Right cardiac atrium (tissue), 5 donors: ENCODE measurements at regions not wholly inside any gene's neighbourhood (a gene's known extent, or its start where the extent isn't known, plus 50 kb on each side); places are given as distances from the start of the nearest gene placed in this dataset.

Source experiments
- ATAC-seq, 2 donors: fragments of 200-7000 bp; cut with Tn5 transposase; one replicate each; pipeline versions ENCODE4 v1.8.0 to v1.9.1; 2020; ENCODE audit warnings: moderate library complexity in 2 of 2, mild to moderate bottlenecking in 1 of 2
- DNase-seq, 3 donors: peaks; one replicate each; pipeline ENCODE4 v3.0.0-alpha.2; 2020
- H3K27ac ChIP-seq: one replicate; pipeline ENCODE4 v1.5.1; 2013; ENCODE audit warnings: mild to moderate bottlenecking, low read length, control low read depth, moderate library complexity
- H3K27me3 ChIP-seq: one replicate; pipeline ENCODE4 v1.6.1; 2013; ENCODE audit not compliant: control insufficient read depth, insufficient read depth
- H3K4me1 ChIP-seq: one replicate; pipeline ENCODE4 v1.6.1; 2013; ENCODE audit warnings: low read length; ENCODE audit not compliant: control insufficient read depth, insufficient read depth
- H3K4me3 ChIP-seq: one replicate; pipeline ENCODE4 v1.5.1; 2013; ENCODE audit warnings: low read length, control low read depth
- H3K9me3 ChIP-seq: one replicate; pipeline ENCODE4 v1.6.1; 2013; ENCODE audit warnings: low read length; ENCODE audit not compliant: control insufficient read depth
- WGBS: extraction: QIAGEN DNeasy Blood & Tissue Kit; methylation state at CpG from one replicate; pipeline ENCODE4 v1.1.7; 2013; 5-methylcytosine and 5-hydroxymethylcytosine counted together
- intact Hi-C, 4 donors: fragments of 100-400 bp; cut with DNase I; formaldehyde crosslinking; loops; one replicate each; pipeline versions ENCODE4 v1.11.0 to v1.14.0; 2022 to 2023
- donor health status: healthy with polysubstance abuse.
- donor health status: DM: no; HTN: yes; CAD: no.
- donor health status: DM: no; HTN: no; CAD: no.
- donor health status: DM: no; HTN: yes; CAD: no; lungs with severe emphysema.
- donor health status: DM: yes; HTN: yes; CAD: no.

DNA sequence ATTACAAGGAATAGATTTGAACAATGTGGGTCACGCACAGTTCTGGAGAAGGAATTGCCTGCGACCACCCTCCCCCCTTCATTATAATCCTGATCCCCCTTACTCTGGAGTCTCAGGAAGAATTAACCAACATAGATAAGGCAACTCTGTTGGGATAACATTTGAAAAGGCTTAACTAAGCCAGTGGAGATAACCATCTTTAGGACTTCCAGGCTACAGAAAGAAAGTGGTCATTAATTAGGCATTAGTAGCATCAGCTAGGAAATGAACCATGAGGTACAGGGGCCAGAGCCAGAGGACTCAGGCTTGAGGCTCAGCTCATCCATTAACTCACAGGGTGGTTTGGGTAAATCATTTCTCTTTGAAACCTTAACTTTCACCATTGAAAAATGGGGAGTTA lies 720.0 kb upstream of the API5 start:
- no peak for ATAC-seq
- 73% methylated on average over 2 of the region's 2 CpGs for WGBS
- intact Hi-C loops = no loop called here

DNA sequence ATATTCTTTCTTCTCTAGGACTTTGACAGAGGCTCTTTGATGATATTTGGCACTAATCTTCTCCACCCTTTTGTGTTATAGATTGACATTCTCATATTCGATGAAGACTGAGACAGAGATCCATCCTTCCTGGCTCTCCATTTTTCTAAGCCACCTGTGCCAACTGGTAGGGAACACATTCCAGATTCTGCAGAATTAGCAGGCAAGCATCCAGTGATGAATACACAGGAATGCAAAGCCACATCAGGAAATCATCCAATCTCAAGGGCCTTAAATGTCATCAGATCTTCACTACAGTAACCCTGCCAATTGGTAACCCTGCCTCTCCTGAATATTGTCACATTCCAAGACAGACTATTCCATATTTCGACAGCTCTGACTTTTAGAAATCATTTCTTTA lies 718.4 kb upstream of the API5 start:
- no peak overlapping the region for H3K27ac ChIP-seq
- no peaks in the 10 kb centered on the region for H3K4me1 ChIP-seq
- H3K27me3 ChIP-seq = no peaks in the 10 kb centered on the region
- H3K9me3 ChIP-seq = no peaks in the 10 kb centered on the region
- DNase-seq = no peak
- WGBS = 66% methylated on average over 2 of the region's 2 CpGs
- no peak for ATAC-seq
- intact Hi-C loops = no loop called here
- H3K4me3 ChIP-seq = no peak overlapping the region

More for the DNA sequence above, 720.0 kb upstream of the API5 start:
- DNase-seq = no peak
- Histone ChIP-seq H3K4me3 (no peak overlapping the region), H3K9me3 (no peaks in the 10 kb centered on the region), H3K27me3 (no peaks in the 10 kb centered on the region), H3K4me1 (no peaks in the 10 kb centered on the region), H3K27ac (no peak overlapping the region)

GRCh38 chr11:42595876-42596275 lies 715.9 kb upstream of the API5 start:
- H3K4me1 ChIP-seq = no peaks in the 10 kb centered on the region
- intact Hi-C loops = no loop called here
- no peak for ATAC-seq
- H3K27ac ChIP-seq = no peak overlapping the region
- no peak for DNase-seq
- H3K4me3 ChIP-seq = no peak overlapping the region
- H3K27me3 ChIP-seq = no peaks in the 10 kb centered on the region
- 21% methylated on average over 2 of the region's 2 CpGs for WGBS
- no peaks in the 10 kb centered on the region for H3K9me3 ChIP-seq

GRCh38 chr11:42596576-42597145 lies 715.1 kb upstream of the API5 start:
- Histone ChIP-seq H3K4me3 (no peak overlapping the region), H3K9me3 (no peaks in the 10 kb centered on the region), H3K4me1 (no peaks in the 10 kb centered on the region), H3K27ac (no peak overlapping the region), H3K27me3 (no peaks in the 10 kb centered on the region)
- WGBS = 59% methylated on average over 7 of the region's 7 CpGs
- intact Hi-C loops = no loop called here
- ATAC-seq = no peak
- no peak for DNase-seq

DNA sequence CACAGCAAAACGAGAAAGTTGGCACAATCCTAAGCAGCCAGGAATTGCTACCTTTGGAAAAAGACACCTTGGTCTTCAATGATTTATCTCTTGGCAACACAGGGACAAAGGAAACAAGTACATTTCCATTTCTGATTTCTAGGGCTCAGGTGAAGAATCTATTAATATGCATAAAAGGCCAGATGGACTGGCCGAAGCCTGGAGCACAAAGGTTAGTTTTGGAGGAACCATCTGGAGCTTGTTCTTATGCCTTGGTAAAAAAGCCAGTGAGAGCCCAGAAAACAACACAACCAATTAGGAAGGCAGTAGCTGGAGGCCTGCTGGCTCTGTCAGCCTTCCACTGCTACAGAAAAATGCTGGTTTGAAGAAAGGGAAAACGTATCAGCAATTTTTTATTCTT lies 713.5 kb upstream of the API5 start:
- Histone ChIP-seq H3K9me3 (no peaks in the 10 kb centered on the region), H3K4me3 (no peak overlapping the region), H3K27me3 (no peaks in the 10 kb centered on the region), H3K27ac (no peak overlapping the region), H3K4me1 (no peaks in the 10 kb centered on the region)
- DNase-seq = no peak
- WGBS = 78% methylated on average over 3 of the region's 3 CpGs
- intact Hi-C loops = no loop called here
- ATAC-seq = no peak

GRCh38 chr11:42620796-42621195 lies 691.0 kb upstream of the API5 start:
- Histone ChIP-seq H3K9me3 (no peaks in the 10 kb centered on the region), H3K4me3 (no peak overlapping the region), H3K4me1 (no peaks in the 10 kb centered on the region), H3K27ac (no peak overlapping the region), H3K27me3 (no peaks in the 10 kb centered on the region)
- intact Hi-C loops = no loop called here
- WGBS = 92% methylated on average over 2 of the region's 2 CpGs
- no peak for DNase-seq
- ATAC-seq = no peak

GRCh38 chr11:42625757-42626665 lies 685.8 kb upstream of the API5 start:
- DNase-seq (no peak), ATAC-seq (no peak)
- Histone ChIP-seq H3K4me3 (no peak overlapping the region), H3K4me1 (no peaks in the 10 kb centered on the region), H3K27ac (no peak overlapping the region), H3K27me3 (no peaks in the 10 kb centered on the region), H3K9me3 (no peaks in the 10 kb centered on the region)
- 57% methylated on average over 9 of the region's 9 CpGs for WGBS
- intact Hi-C loops = no loop called here

DNA sequence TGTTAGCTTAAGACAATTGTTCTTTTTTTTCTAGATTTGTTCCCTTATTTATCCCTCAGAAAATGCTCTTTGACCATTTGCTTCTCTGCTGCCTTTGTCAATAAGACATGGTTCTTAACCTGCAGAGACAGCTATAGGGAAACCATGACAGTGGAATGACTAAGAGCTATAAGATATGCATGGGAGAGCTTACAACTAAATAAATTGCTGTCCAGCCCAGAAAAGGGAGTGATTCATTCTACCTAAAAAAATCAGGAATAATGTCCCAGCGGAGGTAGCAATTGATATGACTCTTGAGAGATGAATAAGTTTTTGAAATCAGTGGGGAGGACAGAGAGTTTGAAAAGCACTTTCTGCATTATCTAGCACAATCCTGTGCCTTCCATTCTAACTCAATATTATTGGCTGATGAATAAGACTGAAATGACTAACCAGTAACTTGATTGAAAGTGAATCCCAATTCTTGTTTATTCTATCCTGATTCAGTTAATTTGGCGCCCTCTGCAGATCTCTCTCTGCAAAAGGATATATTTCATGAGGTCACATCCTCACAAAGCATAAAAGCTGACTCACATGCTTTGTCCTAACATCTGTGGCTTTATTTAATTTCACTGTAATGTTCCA lies 680.5 kb upstream of the API5 start:
- Histone ChIP-seq H3K9me3 (no peaks in the 10 kb centered on the region), H3K27ac (no peak overlapping the region), H3K4me3 (no peak overlapping the region), H3K4me1 (no peaks in the 10 kb centered on the region), H3K27me3 (no peaks in the 10 kb centered on the region)
- ATAC-seq (no peak), DNase-seq (no peak)
- intact Hi-C loops = no loop called here
- 50% methylated on average over 2 of the region's 2 CpGs for WGBS

DNA sequence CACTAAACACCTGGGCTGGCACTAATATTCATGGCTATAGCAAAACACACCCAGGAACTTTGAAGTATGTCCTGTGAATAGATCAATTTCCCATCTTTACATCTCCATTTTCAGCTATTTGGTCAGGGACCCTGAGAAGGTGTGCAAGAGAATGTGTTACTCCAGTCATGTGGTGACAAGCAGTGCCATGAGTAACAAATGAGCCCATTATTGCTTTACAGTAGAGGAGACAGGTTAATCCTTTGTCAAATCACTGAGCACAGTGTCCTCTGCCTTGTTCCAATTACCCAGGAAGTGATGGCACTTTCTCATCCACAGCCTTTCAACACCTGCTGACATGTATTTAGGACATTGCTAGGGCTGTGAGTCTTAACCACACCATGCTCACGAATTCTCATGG lies 664.8 kb upstream of the API5 start:
- H3K9me3 ChIP-seq = no peaks in the 10 kb centered on the region

GRCh38 chr11:42647993-42648392 lies 663.8 kb upstream of the API5 start:
- no peak for ATAC-seq
- H3K27ac ChIP-seq = no peak overlapping the region
- WGBS = 63% methylated on average over 3 of the region's 3 CpGs
- no peaks in the 10 kb centered on the region for H3K27me3 ChIP-seq
- intact Hi-C loops = loop anchor here in 1 of 4 donors (10.0 kb wide), 1 partner anchor 427 kb away; no protein-coding TSS in a partner anchor
- no peaks in the 10 kb centered on the region for H3K9me3 ChIP-seq
- DNase-seq = no peak
- H3K4me3 ChIP-seq = no peak overlapping the region
- H3K4me1 ChIP-seq = no peaks in the 10 kb centered on the region

More for the DNA sequence above, 664.8 kb upstream of the API5 start:
- Histone ChIP-seq H3K4me3 (no peak overlapping the region), H3K4me1 (no peaks in the 10 kb centered on the region), H3K27me3 (no peaks in the 10 kb centered on the region), H3K27ac (no peak overlapping the region)
- ATAC-seq = no peak
- 50% methylated on average over 1 of the region's 1 CpG for WGBS
- intact Hi-C loops = loop anchor here in 1 of 4 donors (10.0 kb wide), 1 partner anchor 428 kb away; no protein-coding TSS in a partner anchor
- DNase-seq = no peak

DNA sequence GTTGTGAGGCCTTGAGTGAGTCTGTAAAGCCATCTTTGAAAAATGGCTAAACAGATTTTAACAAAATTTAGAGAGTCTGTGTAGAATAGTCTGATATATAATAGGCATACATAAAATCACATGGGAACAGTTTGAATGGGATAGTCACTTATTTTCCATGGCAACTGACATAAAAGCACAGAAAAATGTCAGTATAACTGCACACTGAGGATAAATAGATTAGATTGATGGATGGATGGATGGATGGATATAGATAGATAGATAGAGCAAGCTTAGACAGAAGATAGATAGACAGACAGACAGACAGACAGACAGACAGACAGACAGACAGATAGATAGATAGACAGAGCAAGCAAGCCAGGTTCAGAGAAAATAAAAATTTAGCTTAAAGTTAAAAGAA lies 660.2 kb upstream of the API5 start:
- Histone ChIP-seq H3K27ac (no peak overlapping the region), H3K4me3 (no peak overlapping the region), H3K4me1 (no peaks in the 10 kb centered on the region), H3K9me3 (no peaks in the 10 kb centered on the region), H3K27me3 (no peaks in the 10 kb centered on the region)
- intact Hi-C loops = no loop called here
- DNase-seq (no peak), ATAC-seq (no peak)
